GM21786 (cell line): ENCODE measurements at regions not wholly inside any gene's neighbourhood (a gene's known extent, or its start where the extent isn't known, plus 50 kb on each side); places are given as distances from the start of the nearest gene placed in this dataset.

ENCODE experiments used
- ATAC-seq: cut with Tn5 transposase; IDR thresholded peaks from one replicate; pipeline ENCODE4 v1.9.1; 2021; ENCODE audit not compliant: unreplicated experiment

DNA sequence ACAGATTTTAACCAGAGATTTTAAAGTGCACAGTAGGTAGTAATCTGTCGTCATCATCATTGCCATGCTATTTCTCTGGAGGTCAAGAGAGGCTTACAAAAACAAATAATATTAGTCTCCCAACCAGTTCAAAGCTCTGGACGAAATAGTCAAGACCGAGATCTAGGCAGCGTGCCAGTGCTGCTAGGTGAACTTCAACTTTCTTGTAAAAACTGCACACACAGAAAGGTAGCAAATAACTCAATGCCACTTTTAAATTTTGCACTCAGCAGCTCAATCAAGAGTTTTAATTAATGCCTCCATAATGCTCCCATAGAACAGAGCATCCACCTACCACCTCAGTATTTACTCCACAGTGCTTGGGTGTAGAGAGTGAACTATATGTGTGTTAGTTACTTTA is 656.8 kb downstream of the IRX1 start:
- ATAC-seq = no peak

DNA sequence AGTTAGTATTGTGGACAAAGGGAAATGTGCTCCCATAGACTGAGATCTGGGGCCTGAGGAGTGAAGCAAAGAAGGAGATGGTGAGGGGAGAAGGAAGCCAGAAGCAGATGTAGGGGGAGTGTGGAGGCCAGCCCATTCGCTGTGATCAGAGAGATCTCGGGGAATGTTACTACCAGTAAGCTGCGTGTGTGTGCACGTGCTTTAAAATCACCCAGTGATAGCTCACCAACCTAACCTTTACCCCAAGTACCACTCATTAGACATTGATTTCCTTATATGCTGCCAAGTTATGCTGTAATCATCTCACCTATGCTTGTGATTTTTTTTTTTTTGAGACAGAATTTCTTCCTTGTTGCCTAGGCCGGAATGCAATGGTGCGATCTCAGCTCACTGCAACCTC is 659.1 kb downstream of the IRX1 start:
- ATAC-seq = no peak

DNA sequence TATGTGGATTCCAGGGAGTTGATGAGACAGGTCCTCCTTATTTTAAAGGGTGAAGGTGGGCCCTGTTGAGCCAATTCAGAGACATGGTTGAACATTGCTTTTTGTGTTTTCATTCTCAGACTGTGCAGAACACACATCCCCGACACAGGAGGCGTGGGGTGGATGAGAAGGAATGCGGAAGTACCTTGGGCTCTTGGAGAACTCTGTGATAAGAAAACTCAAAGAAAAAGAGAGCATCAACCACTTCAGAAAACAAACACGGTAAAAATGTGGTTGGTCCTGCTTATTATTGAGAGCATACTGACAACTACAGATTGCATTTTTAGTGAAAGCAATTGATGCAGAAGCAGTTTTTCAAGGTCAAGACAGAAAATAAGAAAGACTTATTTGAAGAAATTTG is 659.8 kb downstream of the IRX1 start:
- ATAC-seq = no peak

DNA sequence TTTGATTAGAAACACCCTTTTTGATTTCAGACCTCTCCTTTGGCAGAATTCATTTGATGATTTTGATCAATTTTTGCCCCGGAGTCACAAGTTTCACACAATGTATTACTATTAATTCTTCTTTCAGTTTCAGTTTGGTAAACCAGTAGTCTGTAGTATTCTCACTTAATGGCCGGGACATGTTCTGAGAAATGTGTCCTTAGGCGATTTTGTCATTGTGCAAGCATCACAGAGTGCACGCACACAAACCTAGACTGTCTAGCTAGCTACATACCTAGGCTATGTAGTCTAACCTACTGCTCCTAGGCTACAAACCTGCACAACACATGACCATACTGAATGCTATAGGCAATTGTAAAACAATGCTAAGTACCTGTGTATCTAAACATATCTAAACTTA is 662.5 kb downstream of the IRX1 start:
- ATAC-seq = no peak

DNA sequence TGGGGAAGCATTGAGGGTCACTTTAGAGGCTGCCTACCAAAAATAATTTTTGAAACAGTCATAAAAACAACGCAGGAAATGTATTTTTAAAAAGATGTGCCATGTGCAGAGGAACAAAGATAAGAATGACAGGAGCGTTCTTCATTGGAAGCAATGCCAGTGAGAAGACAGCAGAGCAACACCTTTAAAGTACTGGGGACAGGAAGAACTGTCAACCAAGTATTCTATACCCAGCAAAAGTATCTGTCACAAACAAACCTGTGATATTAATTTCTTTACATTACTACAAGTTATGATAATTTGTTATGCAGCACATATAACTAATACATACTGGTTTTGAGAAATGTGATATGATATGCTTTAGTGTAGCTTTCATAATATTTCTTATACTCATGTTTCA is 675.6 kb downstream of the IRX1 start:
- no peak for ATAC-seq

DNA sequence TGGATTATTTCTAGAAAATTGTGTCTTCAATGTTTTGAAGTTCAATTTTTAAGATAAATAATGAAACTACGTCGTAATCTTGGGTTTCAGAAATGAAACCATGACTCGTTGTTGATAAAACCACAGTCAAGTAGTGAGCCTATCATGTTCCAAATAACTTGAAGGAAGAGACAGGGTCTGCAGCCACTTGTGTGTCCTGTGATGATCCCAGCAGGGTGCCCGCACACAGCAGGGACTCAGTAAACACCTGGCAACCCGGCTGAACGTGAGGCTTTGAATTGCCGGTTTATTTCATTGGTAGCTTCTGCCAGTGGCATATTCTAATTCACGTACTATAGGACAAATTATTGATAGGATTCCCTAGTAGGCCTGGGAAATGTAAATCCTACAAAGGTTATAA is 679.6 kb downstream of the IRX1 start:
- no peak for ATAC-seq

DNA sequence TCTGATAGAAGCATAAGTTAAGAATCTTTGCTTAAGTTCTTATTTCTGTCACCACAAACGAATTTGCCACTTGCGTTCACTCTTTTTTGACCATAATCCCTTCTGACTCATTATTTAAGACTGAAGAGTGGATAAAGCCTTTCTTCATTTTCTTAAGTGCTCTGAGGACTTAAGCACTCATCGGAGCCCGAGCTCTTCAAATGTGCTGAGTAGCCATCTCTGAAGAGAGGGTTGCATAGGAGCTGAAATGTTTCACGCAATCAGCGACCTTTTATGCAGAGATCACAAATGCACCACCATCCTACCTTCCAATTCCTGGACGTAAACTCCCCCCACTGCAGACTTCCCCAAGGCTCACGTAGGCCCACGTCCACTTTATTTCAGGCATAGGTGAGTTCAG is 699.2 kb downstream of the IRX1 start:
- no peak for ATAC-seq

DNA sequence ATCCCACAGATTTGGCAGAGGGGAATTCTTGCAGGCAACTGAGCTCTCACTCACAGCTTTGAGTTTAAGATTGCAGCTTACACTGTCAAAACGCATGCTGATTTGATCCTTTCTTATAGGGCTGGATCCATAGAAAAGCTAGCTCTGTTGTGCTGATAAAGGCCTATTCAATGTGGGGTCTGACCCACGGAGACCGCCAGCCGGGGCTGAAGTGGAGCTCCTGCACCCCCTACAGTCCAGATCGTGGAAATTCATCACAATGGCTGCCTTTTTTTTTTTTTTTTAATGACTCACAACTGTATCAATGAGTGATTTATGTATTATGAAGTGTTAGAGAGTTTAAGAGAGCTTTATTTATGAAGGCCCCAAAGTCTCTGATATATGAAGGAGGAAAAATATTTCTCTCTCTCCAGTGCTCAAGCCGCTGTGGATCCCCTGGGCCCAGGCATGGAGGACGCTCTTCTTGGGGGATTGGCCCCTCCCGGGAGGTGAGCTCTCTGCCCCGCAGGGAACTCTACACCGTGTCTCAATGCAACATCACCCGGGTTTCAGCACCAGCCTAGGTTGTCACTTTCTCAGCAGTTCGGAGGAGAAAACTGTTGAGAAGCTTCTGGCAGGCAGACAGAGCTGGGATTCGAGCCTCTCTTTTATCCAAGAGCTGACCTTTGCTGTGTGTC is 700.2 kb downstream of the IRX1 start:
- ATAC-seq = no peak

DNA sequence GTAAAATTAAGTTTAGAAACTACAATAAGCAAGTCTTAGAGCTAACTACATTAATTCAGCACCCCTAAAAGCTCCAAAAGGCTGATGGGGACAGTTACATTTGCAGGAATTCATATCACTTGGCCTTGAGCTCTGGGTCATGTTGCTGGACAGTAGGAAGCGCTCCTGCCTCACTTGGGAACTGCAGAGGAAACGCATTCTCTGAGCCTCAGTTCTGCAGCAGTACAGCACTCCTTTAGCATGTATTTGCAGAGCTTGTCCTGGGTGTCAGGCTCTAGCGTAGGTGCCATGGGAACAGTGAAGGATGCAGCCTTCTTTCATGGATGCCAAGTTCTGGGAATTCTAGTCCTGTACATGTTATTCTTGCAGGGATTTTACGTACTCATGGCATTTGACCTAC is 710.4 kb downstream of the IRX1 start:
- no peak for ATAC-seq

DNA sequence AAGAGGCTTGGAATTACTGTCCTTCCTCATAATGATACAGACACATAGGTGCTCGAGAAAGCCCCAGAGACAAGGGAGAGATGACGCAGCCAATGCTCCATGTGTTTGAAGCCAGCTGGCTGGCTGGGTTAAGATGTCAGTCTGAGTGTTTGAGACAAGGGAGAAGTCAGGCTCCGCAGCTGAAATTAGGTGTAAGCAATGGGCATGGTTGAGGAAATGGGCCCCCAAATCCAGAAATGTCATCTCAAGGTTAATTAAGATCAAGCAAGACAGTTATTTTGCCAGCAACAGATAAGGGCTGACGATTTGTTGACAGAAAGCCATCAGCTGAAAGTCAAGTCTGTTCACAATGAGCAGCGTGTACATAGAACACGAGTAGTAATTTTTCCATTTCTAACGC is 713.4 kb downstream of the IRX1 start:
- ATAC-seq = no peak

DNA sequence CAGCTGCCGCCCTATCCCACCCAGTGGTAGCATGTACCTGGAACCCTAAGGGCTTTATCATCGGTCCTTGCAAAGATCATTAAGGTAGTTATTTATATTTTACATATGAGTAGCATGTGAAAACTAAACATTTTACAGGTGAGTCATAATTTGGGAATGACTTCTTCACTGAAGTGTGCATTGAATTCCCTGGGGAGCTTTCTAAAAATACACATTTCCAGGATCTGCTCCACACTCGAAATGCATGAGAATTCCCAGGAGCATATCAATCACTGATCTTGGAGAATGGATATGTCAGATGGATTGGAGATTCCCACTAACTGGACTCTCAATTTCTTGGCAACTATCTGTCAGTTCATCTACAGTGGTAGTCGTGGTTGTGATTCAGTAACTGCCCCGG is 717.5 kb downstream of the IRX1 start:
- no peak for ATAC-seq

DNA sequence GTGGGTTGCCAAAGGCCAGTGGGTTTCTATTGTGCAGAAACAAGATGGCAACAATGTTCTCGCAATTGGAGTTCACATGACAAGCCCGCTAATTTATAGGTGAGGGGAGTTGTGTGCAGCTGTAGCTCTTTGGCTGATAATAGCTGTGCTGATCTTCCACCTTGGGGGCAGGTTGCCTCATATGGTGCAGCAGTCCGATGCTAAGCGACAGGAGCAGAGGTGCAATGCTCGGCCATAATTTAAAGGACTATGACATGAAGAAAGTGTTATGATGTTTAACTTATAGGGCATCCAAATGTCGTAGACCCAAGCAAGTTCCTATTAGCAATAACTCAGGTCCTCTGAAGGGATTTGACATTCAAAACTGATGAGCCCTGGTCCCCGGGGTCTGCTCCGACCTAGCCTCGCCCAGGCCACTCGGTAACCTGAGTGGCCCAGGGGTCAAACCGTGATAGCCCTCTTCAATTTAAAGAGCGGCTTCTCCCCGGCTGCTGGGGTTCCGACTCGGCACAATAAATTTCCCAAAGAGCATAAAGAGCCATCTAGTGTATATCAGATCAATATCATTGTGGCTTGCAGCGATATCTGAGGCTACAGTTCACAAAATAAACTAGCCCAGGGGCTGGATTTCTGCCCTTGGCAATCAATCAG is 724.0 kb downstream of the IRX1 start:
- ATAC-seq = no peak

DNA sequence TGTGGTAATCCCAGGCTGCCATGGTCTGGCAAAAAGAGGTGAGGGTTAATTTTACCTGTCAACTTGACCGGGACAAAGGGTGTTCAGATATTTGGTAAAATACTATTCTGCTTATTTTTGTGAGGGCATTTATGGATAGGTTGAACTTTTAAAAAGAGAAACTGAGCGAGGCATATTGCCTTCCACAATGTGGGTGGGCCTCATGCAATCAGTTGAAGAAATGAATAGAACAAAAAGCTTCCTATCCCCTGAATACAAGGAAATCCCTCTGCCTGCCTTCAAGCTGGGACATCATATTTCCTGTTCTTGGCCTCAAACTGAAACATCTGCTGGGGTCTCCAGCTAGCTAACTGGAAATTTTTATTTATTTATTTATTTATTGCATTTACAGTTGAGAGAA is 734.7 kb downstream of the IRX1 start:
- ATAC-seq = no peak

DNA sequence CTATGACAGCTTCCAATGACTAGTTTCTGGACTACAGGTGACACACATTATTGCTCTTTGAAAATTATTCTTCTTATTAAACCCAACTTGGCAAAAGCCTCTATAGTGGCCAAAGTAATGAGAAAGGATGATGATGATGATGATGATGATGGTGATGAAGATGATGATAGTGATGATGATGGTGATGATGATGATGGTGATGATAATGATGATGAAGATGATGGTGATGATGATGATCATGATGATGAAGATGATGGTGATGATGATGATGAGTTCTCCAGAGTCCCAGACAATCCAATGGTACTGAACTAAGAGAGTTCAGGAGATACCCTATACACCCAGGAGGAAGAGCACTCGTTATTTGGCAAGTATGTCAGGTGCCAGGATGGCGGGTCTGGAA is 739.4 kb downstream of the IRX1 start:
- no peak for ATAC-seq

DNA sequence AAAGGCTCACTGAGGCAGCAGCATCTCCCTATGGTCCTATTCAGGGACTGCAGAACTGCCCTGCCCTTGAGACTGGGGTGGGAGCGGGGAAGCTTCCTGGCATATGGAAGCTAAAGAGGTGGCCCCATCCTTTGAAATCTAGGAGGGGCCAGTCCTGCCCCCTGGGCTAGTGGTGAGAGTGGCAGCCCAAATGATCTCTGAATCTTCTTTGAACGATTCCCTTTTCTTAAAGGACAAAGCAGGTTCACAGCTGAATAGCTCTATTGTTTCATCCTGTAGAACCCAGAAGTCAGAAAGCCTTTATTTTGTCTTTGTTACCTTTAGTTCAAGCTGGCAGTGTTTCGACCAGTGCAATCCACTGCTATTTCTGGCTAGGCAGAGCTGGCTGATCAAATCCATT is 741.9 kb downstream of the IRX1 start:
- ATAC-seq = no peak

DNA sequence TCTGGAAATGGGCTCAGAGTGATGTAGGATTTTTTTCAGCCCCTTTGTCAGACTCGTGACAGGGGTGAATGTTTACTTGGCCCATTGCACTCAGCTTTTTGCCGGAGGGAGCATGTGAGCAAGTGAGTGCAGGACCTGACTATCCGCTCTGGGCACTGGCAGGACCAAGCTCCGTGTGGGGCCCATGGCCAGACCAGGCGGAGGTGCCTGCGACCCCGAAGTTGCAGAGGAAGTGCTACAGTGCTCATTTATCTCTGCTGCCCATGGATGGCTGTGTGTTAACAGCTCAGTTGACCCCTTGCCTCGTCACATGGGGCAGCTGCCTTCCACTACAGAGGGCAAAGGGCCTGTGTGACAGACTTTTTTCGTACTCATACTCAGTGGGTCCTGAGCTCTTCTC is 744.3 kb downstream of the IRX1 start:
- no peak for ATAC-seq

DNA sequence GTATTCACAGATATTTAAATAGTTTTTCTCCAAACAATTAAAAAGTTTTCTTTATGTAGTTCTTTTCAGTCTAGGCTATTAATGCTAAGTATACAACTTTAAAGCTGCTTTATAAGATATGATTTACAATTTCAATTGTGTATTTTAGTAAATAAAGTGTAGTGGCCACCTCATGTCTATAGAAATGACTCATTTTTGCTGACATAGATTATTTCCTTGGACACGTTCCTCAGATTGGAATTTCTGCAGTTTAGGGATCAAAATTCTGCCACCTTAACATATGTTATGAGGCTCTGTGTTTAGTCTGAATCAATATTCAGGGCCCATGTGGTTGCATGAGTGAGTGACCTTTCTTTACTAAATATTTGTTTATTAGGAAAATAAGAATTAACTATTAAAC is 750.2 kb downstream of the IRX1 start:
- ATAC-seq = no peak

DNA sequence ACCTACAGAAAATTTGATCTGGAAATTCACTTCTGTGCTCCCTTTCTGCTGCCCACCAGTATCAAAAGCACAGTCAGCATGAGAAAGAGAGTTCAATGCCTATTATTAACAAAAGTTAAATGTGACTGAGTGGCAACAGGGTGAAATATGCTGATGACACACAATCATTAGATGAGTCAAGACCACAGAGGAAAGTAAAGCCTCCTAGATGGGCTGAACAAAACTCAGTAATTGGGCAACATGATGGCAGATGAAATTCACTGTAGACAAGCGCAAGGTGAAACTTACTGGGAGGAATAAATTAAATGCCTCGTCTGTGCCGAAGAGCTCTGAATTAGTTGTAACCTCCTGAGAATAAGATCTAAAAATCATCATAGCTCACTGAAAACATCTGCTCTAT is 752.8 kb downstream of the IRX1 start:
- no peak for ATAC-seq

DNA sequence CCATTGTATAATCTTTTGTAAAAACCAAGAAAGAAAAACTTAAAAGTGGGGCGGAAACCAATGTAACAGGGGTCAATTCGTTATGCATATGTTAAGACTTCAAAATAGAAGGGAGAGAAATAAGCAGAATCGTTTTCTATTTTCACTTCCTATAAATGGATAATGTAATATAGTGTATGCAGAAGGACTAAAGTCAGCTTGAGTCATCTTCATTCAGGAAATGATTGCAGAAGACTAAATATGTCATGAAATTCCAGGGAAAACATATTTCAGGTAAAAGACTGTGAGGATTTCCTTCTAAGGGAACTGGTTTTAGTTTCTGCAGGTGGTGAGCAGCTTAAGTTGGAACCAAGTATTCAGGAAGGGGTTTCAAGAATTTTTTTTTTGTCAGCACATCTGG is 753.3 kb downstream of the IRX1 start:
- no peak for ATAC-seq

DNA sequence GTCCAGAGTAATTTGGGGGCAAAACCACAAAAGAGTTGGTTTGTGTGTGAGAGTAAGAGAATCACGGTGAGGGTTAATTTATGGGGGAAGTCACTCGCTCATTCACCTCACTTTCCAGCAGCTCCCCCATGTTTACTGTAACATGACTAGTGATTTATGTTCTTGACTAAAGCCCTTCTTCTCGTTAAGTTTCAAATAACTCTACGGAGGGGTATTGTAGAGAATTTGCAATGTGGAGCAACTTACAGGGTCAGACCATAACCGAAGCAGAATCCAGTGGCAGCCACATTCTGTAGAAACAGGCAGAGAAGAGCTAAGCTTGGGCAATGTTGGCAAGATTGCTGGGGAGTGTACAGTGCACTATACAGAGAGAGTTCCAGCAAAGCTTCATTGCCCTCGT is 760.6 kb downstream of the IRX1 start:
- ATAC-seq = no peak

DNA sequence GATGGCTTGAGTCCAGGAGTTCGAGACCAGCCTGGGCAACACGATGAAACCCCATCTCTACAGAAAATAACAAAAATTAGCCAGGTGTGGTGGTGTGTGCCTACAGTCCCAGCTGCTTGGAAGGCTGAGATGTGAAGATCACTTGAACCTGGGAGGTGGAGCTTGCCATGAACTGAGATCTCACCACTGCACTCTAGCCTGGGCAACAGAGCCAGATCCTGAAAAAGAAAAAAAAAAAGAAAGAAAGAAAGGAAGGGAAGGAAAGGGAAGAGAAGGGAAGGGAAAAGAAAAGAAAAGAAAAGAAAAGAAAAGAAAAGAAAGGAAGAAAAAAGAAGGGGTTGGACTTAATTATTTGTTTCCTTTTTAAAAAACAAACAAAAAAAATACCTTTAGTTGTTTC is 764.2 kb downstream of the IRX1 start:
- ATAC-seq = no peak

DNA sequence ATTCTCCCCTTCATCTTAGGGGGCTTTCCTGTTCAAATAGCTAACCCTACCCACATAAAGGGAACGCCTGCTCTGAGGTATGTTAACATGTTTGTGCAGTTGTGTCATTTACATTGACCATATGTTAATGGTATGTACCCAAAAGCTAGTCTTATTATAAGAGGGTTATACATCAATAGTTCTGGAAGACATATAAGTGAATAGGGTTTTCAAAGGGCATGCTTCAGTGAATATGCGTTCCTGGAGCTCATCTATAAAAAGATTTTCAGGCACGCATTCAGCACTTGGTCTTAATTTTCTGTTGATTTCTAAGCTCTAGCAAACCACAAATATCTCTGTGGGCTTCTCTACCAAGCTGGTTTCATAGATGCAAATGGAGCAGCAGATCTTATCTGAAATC is 766.1 kb downstream of the IRX1 start:
- ATAC-seq = no peak

DNA sequence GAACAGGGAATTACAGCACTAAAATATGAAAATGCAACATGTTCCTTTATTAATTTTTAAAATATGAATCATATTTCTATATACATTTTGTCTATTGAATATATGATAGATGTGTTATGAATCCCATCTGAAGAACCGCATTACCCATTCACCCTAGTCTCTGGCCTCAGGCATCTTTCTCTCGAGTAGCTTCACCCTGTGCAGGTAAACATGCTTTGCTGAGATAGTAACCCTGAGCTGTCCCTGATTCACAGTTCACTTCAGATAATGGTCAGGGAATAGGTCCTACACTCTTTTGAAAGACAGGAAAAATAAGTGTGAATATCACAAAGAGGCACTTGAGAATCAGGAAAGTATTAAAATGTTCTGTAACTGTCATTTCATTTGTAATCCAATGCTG is 766.8 kb downstream of the IRX1 start:
- ATAC-seq = no peak
